Left ventricle myocardium inferior (tissue), 1 donor: ENCODE measurements at regions not wholly inside any gene's neighbourhood (a gene's known extent, or its start where the extent isn't known, plus 50 kb on each side); places are given as distances from the start of the nearest gene placed in this dataset.

ENCODE experiments used
- DNase-seq: peaks from one replicate; pipeline ENCODE4 v3.0.0-alpha.2; 2020
- H3K27ac ChIP-seq: fragments of 200-600 bp; replicated peaks from 2 replicates; pipeline ENCODE4 v1.8.0; 2021
- H3K27me3 ChIP-seq: fragments of 200-600 bp; 2 replicates; pipeline ENCODE4 v1.8.0; 2021; ENCODE audit warnings: low read depth
- H3K36me3 ChIP-seq: fragments of 200-600 bp; 2 replicates; pipeline ENCODE4 v1.8.0; 2021
- H3K4me1 ChIP-seq: fragments of 200-600 bp; 2 replicates; pipeline ENCODE4 v1.8.0; 2021
- H3K4me3 ChIP-seq: fragments of 200-600 bp; 2 replicates; pipeline ENCODE4 v1.8.0; 2021; ENCODE audit warnings: mild to moderate bottlenecking, moderate library complexity
- H3K9me3 ChIP-seq: fragments of 200-600 bp; replicated peaks from 2 replicates; pipeline ENCODE4 v1.8.0; 2021
- CTCF ChIP-seq: fragments of 200-600 bp; IDR thresholded peaks from 2 replicates; pipeline ENCODE4 v1.8.0; 2021; ENCODE audit warnings: antibody characterized with exemption, mild to moderate bottlenecking, borderline replicate concordance
- intact Hi-C: fragments of 100-400 bp; cut with micrococcal nuclease; formaldehyde crosslinking; loops from one replicate; pipeline ENCODE4 v1.11.0; 2022
- donor health status: DM: no; HTN: yes; CAD: no; lungs with severe emphysema.

- TF ChIP-seq CTCF, result no peak
- Histone ChIP-seq H3K4me1 (peaks cover 12% of the 10 kb centered on the region), H3K4me3 (no peak overlapping the region), H3K9me3 (no peaks in the 10 kb centered on the region), H3K36me3 (no peaks in the 10 kb centered on the region), H3K27me3 (no peaks in the 10 kb centered on the region), H3K27ac (no peak overlapping the region)
- intact Hi-C loops, result no loop called here
- DNase-seq, result no peak
These were observed 333.6 kb upstream of the PRICKLE1 start for GRCh38 chr12:42923156-42923555.

GRCh38 chr12:42922505-42922850 is 332.9 kb upstream of the PRICKLE1 start:
- Histone ChIP-seq H3K9me3 (no peaks in the 10 kb centered on the region), H3K27ac (no peak overlapping the region)
- intact Hi-C loops, result no loop called here

GRCh38 chr12:42921741-42922504 is 332.4 kb upstream of the PRICKLE1 start:
- Histone ChIP-seq H3K4me3 (no peak overlapping the region), H3K36me3 (no peaks in the 10 kb centered on the region), H3K4me1 (peaks cover 12% of the 10 kb centered on the region), H3K9me3 (no peaks in the 10 kb centered on the region), H3K27me3 (no peaks in the 10 kb centered on the region), H3K27ac (no peak overlapping the region)
- no peak for TF ChIP-seq CTCF
- intact Hi-C loops, result no loop called here
- no peak for DNase-seq

More at GRCh38 chr12:42922505-42922850, 332.9 kb upstream of the PRICKLE1 start:
- H3K4me1 ChIP-seq, result peaks cover 12% of the 10 kb centered on the region
- H3K36me3 ChIP-seq, result no peaks in the 10 kb centered on the region
- no peak overlapping the region for H3K4me3 ChIP-seq
- no peak for TF ChIP-seq CTCF
- DNase-seq, result no peak
- no peaks in the 10 kb centered on the region for H3K27me3 ChIP-seq

GRCh38 chr12:42919691-42920090 is 330.1 kb upstream of the PRICKLE1 start:
- no peak for TF ChIP-seq CTCF
- intact Hi-C loops, result no loop called here
- Histone ChIP-seq H3K4me1 (peaks cover 12% of the 10 kb centered on the region), H3K27ac (no peak overlapping the region), H3K4me3 (no peak overlapping the region), H3K9me3 (no peaks in the 10 kb centered on the region), H3K27me3 (no peaks in the 10 kb centered on the region), H3K36me3 (no peaks in the 10 kb centered on the region)
- DNase-seq, result no peak

GRCh38 chr12:42918443-42918842 is 328.9 kb upstream of the PRICKLE1 start:
- Histone ChIP-seq H3K27me3 (no peaks in the 10 kb centered on the region), H3K27ac (no peak overlapping the region), H3K36me3 (no peaks in the 10 kb centered on the region), H3K4me1 (peaks cover 7% of the 10 kb centered on the region), H3K4me3 (no peak overlapping the region), H3K9me3 (no peaks in the 10 kb centered on the region)
- no peak for TF ChIP-seq CTCF
- DNase-seq, result no peak
- intact Hi-C loops, result no loop called here
